ENCODE measurements at regions not wholly inside any gene's neighbourhood (a gene's known extent, or its start where the extent isn't known, plus 50 kb on each side); places are given as distances from the start of the nearest gene placed in this dataset.

- DNase-seq (no peak), ATAC-seq (no peak)
- Histone ChIP-seq H3K36me3 (no peaks in the 10 kb centered on the region), H3K9me3 (no peaks in the 10 kb centered on the region), H3K4me1 (peaks cover 26% of the 10 kb centered on the region), H3K27ac (no peak overlapping the region), H3K4me3 (no peak overlapping the region), H3K27me3 (ENCODE audit: low read depth) (no peaks in the 10 kb centered on the region)
- intact Hi-C loops (cut with DNase I): no loop called here
- TF ChIP-seq CTCF (IDR thresholded peaks at IDR 0.05): no peak
Measured at GRCh38 chr2:204115137-204116056, 178.8 kb downstream of the ICOS start.

- DNase-seq (no peak), ATAC-seq (no peak)
- H3K9me3 ChIP-seq: no peaks in the 10 kb centered on the region
- no peak for TF ChIP-seq CTCF (IDR thresholded peaks at IDR 0.05)
- no peak overlapping the region for H3K27ac ChIP-seq
- intact Hi-C loops (cut with DNase I): no loop called here
- no peaks in the 10 kb centered on the region for H3K27me3 ChIP-seq (ENCODE audit: low read depth)
- peaks cover 22% of the 10 kb centered on the region for H3K4me1 ChIP-seq
- H3K4me3 ChIP-seq: no peak overlapping the region
- H3K36me3 ChIP-seq: no peaks in the 10 kb centered on the region
Measured at GRCh38 chr2:204116159-204116792, 179.7 kb downstream of the ICOS start.

- Histone ChIP-seq H3K4me1 (no peaks in the 10 kb centered on the region), H3K27me3 (ENCODE audit: low read depth) (no peaks in the 10 kb centered on the region), H3K36me3 (no peaks in the 10 kb centered on the region), H3K9me3 (no peaks in the 10 kb centered on the region), H3K4me3 (no peak overlapping the region), H3K27ac (no peak overlapping the region)
- ATAC-seq (no peak), DNase-seq (no peak)
- intact Hi-C loops (cut with DNase I): no loop called here
- TF ChIP-seq CTCF (IDR thresholded peaks at IDR 0.05): no peak
Measured at GRCh38 chr2:204122425-204122824, 185.9 kb downstream of the ICOS start.

GRCh38 chr2:204124140-204124750 is 187.7 kb downstream of the ICOS start:
- TF ChIP-seq CTCF (IDR thresholded peaks at IDR 0.05): no peak
- H3K36me3 ChIP-seq: no peaks in the 10 kb centered on the region
- no peak for ATAC-seq
- H3K27me3 ChIP-seq (ENCODE audit: low read depth): no peaks in the 10 kb centered on the region
- H3K27ac ChIP-seq: no peak overlapping the region
- no peak for DNase-seq
- no peaks in the 10 kb centered on the region for H3K4me1 ChIP-seq
- H3K9me3 ChIP-seq: no peaks in the 10 kb centered on the region
- H3K4me3 ChIP-seq: no peak overlapping the region
- intact Hi-C loops (cut with DNase I): no loop called here

- intact Hi-C loops (cut with DNase I): no loop called here
- no peaks in the 10 kb centered on the region for H3K36me3 ChIP-seq
- no peaks in the 10 kb centered on the region for H3K27me3 ChIP-seq (ENCODE audit: low read depth)
- ATAC-seq: no peak
- DNase-seq: no peak
- no peaks in the 10 kb centered on the region for H3K4me1 ChIP-seq
- no peak overlapping the region for H3K4me3 ChIP-seq
- H3K27ac ChIP-seq: no peak overlapping the region
- H3K9me3 ChIP-seq: no peaks in the 10 kb centered on the region
- TF ChIP-seq CTCF (IDR thresholded peaks at IDR 0.05): no peak
Measured at GRCh38 chr2:204126705-204127104, 190.1 kb downstream of the ICOS start.
